ENCODE measurements at regions not wholly inside any gene's neighbourhood (a gene's known extent, or its start where the extent isn't known, plus 50 kb on each side); places are given as distances from the start of the nearest gene placed in this dataset.

DNA sequence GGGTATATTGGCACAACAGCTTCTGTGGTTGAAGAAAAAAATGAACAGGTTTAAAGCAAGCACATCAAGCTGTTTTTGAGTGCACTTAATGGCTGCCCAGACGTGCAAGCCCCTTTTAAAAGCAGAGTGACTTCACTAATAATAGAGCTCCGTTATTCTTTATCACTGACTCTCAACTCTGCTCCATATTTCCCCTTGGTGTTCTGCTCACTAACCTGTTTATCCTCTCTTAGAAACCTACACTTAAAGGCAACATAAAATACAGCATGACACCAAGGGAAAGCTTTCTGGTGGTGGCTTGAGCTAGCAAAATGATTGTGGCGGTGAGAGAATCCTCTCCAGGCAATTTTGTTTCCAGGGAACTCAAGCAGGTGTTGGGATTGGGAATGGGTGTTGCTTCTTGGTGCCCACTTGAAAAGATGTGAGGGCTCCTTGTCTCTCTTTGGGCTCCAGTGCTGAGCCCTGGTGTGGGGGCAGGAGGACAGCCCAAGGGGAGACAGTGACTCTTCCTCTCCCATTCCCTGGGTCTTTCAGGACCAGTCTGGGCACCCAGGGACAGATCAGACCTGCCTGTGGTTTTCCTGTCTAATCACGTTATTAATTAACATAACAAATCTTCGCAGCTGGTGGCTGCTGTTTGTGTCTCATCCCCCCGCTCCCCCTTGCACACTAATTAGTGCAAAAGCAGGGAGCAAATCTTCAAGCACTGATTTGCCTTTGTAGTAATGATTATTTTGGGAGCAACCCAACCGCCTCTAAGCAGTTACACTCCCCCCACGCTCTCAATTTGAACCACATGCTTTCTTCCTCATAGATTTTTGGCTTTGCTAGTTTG lies 289.4 kb upstream of the CXCR4 start:
- no peak for TF ChIP-seq REST (IDR thresholded peaks at IDR 0.05; ENCODE audit: insufficient replicate concordance, low read depth)
- no peak for TF ChIP-seq SPI1 (IDR thresholded peaks at IDR 0.05; ENCODE audit: borderline replicate concordance, low read depth)
- DNase-seq (ENCODE audit: low read depth in 1 of 2, low spot score in 1 of 2): no peak
- H3K4me3 ChIP-seq (replicated peaks; ENCODE audit: insufficient read depth, low read length): no peak overlapping the region
- H3K27me3 ChIP-seq (ENCODE audit: insufficient read depth, poor library complexity, severe bottlenecking): peaks cover 8% of the 10 kb centered on the region
- H3K27ac ChIP-seq (replicated peaks): no peak overlapping the region

- H3K27ac ChIP-seq (replicated peaks): no peak overlapping the region
- DNase-seq (ENCODE audit: low read depth in 1 of 2, low spot score in 1 of 2): no peak
- peaks cover 8% of the 10 kb centered on the region for H3K27me3 ChIP-seq (ENCODE audit: insufficient read depth, poor library complexity, severe bottlenecking)
- no peak overlapping the region for H3K4me3 ChIP-seq (replicated peaks; ENCODE audit: insufficient read depth, low read length)
- TF ChIP-seq POLR2AphosphoS5 (IDR thresholded peaks at IDR 0.05; ENCODE audit: low read depth): no peak
- no peak for TF ChIP-seq GABPA (IDR thresholded peaks at IDR 0.05; ENCODE audit: low read depth)
- TF ChIP-seq, protein P1, sequence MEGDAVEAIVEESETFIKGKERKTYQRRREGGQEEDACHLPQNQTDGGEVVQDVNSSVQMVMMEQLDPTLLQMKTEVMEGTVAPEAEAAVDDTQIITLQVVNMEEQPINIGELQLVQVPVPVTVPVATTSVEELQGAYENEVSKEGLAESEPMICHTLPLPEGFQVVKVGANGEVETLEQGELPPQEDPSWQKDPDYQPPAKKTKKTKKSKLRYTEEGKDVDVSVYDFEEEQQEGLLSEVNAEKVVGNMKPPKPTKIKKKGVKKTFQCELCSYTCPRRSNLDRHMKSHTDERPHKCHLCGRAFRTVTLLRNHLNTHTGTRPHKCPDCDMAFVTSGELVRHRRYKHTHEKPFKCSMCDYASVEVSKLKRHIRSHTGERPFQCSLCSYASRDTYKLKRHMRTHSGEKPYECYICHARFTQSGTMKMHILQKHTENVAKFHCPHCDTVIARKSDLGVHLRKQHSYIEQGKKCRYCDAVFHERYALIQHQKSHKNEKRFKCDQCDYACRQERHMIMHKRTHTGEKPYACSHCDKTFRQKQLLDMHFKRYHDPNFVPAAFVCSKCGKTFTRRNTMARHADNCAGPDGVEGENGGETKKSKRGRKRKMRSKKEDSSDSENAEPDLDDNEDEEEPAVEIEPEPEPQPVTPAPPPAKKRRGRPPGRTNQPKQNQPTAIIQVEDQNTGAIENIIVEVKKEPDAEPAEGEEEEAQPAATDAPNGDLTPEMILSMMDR (IDR thresholded peaks at IDR 0.05; ENCODE audit: insufficient read depth, low read length): no peak
- TF ChIP-seq REST (IDR thresholded peaks at IDR 0.05; ENCODE audit: insufficient replicate concordance, low read depth): no peak
- no peak for TF ChIP-seq SPI1 (IDR thresholded peaks at IDR 0.05; ENCODE audit: borderline replicate concordance, low read depth)
Measured at GRCh38 chr2:136404925-136405324, 287.0 kb upstream of the CXCR4 start.

DNA sequence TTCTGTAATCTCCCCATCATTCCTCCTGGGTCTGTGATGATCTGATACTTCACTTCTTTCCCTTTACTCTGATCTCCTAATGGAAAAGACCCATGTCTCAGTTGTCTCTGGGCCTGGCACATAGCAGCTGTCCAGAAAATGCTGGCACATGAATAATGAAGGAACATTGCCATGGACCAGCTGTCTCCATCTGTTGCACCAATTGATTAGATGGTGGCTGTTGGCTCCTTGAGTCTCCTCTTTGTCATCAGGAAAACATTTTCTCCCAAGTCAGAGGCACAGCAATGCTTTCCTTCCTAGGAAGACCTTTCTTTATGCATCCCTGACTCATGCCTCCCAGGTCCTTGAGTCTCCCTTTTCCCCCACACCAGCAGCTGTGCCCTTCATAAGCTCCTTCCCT lies 286.2 kb upstream of the CXCR4 start:
- Histone ChIP-seq H3K27me3 (ENCODE audit: insufficient read depth, poor library complexity, severe bottlenecking) (peaks cover 8% of the 10 kb centered on the region), H3K4me3 (replicated peaks; ENCODE audit: insufficient read depth, low read length) (no peak overlapping the region), H3K27ac (replicated peaks) (no peak overlapping the region)
- TF ChIP-seq GABPA (IDR thresholded peaks at IDR 0.05; ENCODE audit: low read depth) (no peak), SPI1 (IDR thresholded peaks at IDR 0.05; ENCODE audit: borderline replicate concordance, low read depth) (no peak), POLR2AphosphoS5 (IDR thresholded peaks at IDR 0.05; ENCODE audit: low read depth) (no peak), REST (IDR thresholded peaks at IDR 0.05; ENCODE audit: insufficient replicate concordance, low read depth) (no peak)
- TF ChIP-seq, protein P1 (IDR thresholded peaks at IDR 0.05; ENCODE audit: insufficient read depth, low read length): no peak
- no peak for DNase-seq (ENCODE audit: low read depth in 1 of 2, low spot score in 1 of 2)
